ENCODE measurements at regions not wholly inside any gene's neighbourhood (a gene's known extent, or its start where the extent isn't known, plus 50 kb on each side); places are given as distances from the start of the nearest gene placed in this dataset.

DNA sequence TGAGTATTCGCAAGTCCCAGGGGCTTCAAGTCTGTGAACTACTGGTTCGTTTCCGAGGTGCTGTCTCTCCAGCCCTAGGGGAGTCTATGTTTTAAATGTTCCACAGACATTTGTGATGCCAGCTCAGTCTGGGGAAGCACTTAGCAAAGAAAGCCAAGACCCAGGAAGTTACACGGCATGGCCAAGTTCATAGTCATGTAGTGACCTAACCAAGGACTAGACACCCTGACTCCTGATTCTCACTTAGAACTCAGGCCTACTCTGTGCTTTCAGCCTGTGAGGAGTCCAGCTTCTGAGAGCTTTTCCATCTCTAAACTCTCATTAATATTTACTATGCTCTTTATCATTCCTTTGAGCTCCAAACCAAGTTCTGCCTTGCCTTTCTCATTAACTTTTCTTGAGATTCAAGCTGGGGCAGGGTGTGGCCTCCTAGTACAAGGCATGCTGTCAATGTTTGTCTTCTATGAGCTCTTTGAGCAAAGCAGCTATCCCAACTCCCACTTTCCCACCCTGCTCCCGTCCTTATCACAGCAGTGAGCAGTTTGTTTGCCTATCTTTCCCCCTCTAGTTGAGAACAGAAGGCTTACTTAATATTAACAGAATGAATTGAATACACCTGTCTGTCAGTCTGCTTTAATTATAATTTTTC is 105.4 kb upstream of the FAM9C start:
- DNase-seq (ENCODE audit: low read depth) (no peak), FAIRE-seq (peak; percentile 50)
- TF ChIP-seq, protein P1, sequence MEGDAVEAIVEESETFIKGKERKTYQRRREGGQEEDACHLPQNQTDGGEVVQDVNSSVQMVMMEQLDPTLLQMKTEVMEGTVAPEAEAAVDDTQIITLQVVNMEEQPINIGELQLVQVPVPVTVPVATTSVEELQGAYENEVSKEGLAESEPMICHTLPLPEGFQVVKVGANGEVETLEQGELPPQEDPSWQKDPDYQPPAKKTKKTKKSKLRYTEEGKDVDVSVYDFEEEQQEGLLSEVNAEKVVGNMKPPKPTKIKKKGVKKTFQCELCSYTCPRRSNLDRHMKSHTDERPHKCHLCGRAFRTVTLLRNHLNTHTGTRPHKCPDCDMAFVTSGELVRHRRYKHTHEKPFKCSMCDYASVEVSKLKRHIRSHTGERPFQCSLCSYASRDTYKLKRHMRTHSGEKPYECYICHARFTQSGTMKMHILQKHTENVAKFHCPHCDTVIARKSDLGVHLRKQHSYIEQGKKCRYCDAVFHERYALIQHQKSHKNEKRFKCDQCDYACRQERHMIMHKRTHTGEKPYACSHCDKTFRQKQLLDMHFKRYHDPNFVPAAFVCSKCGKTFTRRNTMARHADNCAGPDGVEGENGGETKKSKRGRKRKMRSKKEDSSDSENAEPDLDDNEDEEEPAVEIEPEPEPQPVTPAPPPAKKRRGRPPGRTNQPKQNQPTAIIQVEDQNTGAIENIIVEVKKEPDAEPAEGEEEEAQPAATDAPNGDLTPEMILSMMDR (IDR thresholded peaks at IDR 0.05; ENCODE audit: insufficient read depth, low read length, severe bottlenecking) = no peak
- H3K4me3 ChIP-seq (ENCODE audit: low read depth, low read length) = no peak overlapping the region
- H3K36me3 ChIP-seq (ENCODE audit: control insufficient read depth, insufficient read depth, low read length) = no peaks in the 10 kb centered on the region
- no peaks in the 10 kb centered on the region for H3K27me3 ChIP-seq (ENCODE audit: control insufficient read depth, insufficient read depth, low read length)

DNA sequence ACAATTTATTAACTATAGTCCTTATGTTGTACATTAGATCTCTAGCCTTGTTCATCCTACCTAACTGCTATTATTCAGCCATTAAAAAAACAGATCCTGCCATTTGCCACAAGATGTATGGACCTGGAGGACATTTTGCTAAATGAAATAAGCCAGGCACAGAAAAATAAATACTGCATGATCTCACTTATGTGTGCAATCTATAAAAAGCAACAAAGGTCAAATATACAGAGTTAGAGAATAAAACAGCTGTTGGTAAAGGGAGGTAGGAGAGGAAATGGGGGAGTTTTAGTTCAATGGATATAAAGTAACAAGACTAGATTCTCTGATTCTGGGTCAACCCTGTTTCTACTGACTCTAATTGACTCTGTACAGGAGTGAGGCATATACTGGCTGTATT is 103.3 kb upstream of the FAM9C start:
- Histone ChIP-seq H3K36me3 (ENCODE audit: control insufficient read depth, insufficient read depth, low read length) (no peaks in the 10 kb centered on the region), H3K4me3 (ENCODE audit: low read depth, low read length) (no peak overlapping the region), H3K27me3 (ENCODE audit: control insufficient read depth, insufficient read depth, low read length) (no peaks in the 10 kb centered on the region)
- no peak for DNase-seq (ENCODE audit: low read depth)
- TF ChIP-seq, protein P1 (IDR thresholded peaks at IDR 0.05; ENCODE audit: insufficient read depth, low read length, severe bottlenecking) = no peak
- no peak for FAIRE-seq

DNA sequence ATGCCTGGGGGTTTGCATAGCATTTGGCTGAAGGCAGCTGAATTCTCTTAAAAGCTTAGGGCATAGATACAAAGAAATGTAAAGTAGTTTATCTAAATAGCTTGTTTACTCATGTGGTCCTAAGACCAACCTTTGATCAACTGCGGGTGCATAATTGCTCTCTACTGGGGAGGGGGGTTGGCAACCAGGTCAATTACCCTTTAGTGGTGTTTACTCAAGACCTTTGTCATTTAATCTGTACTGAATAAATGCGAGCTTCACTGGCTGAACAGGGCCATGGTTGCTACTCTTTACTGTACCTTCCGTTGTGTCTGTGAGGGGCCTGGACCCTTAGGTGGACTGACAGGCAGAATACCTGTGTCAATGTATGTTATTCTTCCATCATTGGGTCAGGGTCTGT is 102.7 kb upstream of the FAM9C start:
- FAIRE-seq (no peak), DNase-seq (ENCODE audit: low read depth) (no peak)
- TF ChIP-seq, protein P1 (IDR thresholded peaks at IDR 0.05; ENCODE audit: insufficient read depth, low read length, severe bottlenecking) = no peak
- no peak overlapping the region for H3K4me3 ChIP-seq (ENCODE audit: low read depth, low read length)
- H3K27me3 ChIP-seq (ENCODE audit: control insufficient read depth, insufficient read depth, low read length) = no peaks in the 10 kb centered on the region
- no peaks in the 10 kb centered on the region for H3K36me3 ChIP-seq (ENCODE audit: control insufficient read depth, insufficient read depth, low read length)

DNA sequence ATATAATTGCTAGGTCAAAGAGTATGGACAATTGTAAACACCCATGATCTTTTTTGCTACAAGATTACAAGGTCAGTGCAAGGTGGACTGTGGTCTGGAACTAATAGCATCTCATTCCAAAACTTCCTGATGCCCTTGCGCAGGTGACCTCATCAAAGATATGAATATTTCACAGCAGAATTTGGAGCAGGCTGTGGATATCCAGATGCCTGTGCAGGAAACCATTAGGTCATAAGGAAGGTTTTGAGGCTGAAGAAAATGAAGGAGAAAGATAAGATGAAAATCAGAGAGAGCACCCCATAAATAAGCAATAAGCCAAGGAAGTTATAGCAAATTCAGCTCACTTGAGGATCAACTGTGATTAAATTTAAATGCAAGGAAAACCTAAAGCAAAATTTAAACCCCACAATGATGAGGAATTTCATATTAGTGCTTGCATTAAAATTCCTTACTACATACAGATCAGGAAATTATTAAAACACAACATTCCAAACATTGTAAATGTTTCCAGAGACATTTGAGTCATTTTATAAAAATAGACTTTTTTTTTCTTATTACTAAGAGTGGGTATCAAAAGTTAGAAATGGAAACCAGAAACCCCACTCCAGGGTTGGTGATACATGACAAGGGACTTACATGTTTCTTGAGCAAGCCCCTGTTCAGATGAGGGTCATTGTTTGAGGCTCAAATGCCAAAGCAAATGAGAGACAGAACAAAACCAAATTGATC is 100.7 kb upstream of the FAM9C start:
- DNase-seq (ENCODE audit: low read depth) (no peak), FAIRE-seq (no peak)
- Histone ChIP-seq H3K36me3 (ENCODE audit: control insufficient read depth, insufficient read depth, low read length) (no peaks in the 10 kb centered on the region), H3K4me3 (ENCODE audit: low read depth, low read length) (no peak overlapping the region), H3K27me3 (ENCODE audit: control insufficient read depth, insufficient read depth, low read length) (no peaks in the 10 kb centered on the region)
- TF ChIP-seq, protein P1 (IDR thresholded peaks at IDR 0.05; ENCODE audit: insufficient read depth, low read length, severe bottlenecking) = no peak

DNA sequence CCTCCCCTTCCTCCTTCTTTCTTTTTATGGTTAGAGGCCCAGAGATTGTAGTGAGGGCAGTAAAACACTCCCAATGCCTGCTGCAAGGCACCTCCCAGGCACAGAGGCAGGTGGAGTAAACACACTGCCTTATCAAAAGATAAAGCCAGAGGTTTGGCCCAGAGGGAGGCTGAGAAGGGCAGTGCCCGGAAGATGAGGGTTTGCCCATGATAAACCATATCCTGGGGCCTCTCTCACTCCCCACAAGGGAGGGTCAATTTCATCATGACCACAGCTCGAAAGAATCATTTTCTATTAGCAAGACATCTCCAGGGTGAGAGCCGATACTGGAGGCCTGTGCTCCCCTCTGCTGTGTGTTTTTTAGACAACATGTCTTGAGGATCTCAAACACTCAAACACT is 98.5 kb upstream of the FAM9C start:
- no peak overlapping the region for H3K4me3 ChIP-seq (ENCODE audit: low read depth, low read length)
- TF ChIP-seq, protein P1 (IDR thresholded peaks at IDR 0.05; ENCODE audit: insufficient read depth, low read length, severe bottlenecking) = no peak
- DNase-seq (ENCODE audit: low read depth) (no peak), FAIRE-seq (no peak)
- no peaks in the 10 kb centered on the region for H3K27me3 ChIP-seq (ENCODE audit: control insufficient read depth, insufficient read depth, low read length)
- no peaks in the 10 kb centered on the region for H3K36me3 ChIP-seq (ENCODE audit: control insufficient read depth, insufficient read depth, low read length)
